Medulla oblongata (tissue), 1 donor: ENCODE measurements at regions not wholly inside any gene's neighbourhood (a gene's known extent, or its start where the extent isn't known, plus 50 kb on each side); places are given as distances from the start of the nearest gene placed in this dataset.

Source experiments
- DNase-seq: peaks from one replicate; pipeline ENCODE4 v3.0.0-alpha.2; 2015; ENCODE audit errors: extremely low spot score

DNA sequence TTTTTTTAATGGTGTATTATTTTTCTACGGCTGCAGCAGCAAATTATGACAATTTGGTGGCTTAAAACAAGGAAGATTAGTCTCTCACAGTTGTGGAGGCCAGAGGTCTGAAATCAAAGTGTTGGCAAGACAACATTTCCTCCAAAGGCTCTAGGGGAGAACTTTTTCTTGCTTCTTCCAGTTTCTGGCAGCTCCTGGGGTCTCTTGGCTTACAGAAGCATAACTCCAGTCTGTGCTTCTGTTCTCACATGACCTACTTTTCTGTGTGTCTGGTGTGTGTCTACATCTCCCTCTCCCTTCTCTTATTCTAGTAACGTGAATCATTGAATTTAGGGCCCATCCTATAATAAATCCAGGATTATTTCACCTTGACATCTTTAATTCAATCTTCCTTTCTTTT lies 551.9 kb upstream of the LUZP2 start:
- DNase-seq: no peak

DNA sequence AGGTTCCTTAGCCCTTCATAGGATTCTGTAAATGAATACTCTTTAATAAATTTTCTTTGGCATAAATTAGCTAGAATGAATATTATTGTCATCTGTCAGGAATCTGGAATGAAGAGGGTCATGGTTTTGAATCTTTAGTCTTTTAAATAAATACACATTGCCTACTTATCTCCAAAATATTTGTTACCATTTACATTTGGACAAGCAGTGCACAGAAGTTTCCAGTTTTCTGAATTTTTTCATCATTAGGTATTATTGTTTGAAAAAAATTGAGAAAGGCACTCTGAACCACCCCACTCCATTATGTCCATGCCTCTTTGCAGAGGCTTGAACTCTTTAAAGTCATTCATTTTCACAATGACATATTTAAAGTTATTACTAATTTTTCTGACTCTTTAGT lies 549.0 kb upstream of the LUZP2 start:
- no peak for DNase-seq

DNA sequence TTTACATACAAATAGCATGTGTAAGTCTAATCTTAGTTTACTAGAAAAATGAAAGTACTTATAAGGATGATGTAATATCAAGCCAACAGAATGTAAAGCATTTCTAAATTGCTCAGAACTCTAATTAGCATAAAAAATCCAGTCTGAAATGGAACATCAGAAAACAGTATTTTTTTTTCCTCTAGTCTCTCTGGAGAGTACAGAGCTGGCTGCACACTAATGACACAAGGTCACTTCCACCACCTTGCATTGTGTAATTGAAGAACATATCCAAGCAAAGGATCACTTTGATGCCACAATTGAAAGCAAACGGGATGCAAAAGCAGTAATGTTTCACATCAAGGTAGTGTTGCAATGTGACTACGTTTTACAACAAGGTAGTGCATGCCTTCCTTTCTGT lies 548.0 kb upstream of the LUZP2 start:
- DNase-seq: no peak

DNA sequence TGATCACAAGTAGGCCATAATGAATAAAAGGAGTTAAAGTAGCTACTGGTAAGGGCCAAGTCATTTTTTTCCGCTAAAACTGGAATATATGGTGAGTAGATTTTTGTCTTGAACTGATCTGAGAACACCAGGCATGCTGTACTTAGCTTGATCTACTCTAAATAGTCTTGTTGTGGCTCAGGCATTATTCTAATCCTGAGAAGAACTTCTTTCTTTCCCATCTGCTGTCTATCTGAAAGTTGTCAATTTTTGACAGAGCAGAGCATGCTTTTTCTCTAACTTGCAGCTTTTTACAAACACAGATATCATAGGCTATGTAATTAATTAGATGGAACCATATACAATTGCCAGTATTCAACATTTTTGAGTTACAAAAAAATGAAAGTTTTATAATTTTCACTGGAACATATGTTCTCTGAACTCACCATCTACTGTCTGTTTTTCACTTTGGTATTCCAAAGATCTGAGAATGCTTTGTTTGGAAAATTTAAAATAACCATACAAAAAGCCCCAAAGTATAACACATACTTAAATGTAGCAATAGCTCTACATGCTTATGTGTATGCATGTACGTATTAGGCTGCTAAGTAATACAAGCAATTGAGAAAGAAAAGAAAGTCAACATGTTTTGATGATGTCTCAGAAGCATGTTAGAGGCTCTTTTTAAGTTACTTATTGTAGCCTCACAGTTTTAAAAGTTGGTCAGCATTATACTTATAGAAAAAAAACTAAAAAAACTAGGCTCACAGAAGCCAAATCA lies 542.7 kb upstream of the LUZP2 start:
- DNase-seq: no peak

DNA sequence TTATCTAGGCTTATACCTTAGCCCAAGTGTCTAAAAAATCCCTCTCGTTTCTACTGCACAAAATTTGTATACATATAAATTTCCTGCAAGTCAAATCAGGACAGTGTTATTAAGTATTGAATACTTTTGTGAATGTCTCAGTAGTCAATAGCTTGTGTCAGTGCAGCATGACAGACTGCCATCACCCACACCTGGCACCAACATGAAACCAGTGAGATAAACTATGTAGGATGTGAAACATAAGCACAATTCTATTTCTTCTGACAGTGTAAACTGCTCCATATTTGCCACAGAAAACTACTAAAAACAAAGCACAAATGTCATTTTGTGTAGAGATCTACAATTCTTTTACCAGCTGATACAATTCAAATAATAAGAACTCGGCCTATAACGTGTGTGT lies 542.1 kb upstream of the LUZP2 start:
- no peak for DNase-seq

DNA sequence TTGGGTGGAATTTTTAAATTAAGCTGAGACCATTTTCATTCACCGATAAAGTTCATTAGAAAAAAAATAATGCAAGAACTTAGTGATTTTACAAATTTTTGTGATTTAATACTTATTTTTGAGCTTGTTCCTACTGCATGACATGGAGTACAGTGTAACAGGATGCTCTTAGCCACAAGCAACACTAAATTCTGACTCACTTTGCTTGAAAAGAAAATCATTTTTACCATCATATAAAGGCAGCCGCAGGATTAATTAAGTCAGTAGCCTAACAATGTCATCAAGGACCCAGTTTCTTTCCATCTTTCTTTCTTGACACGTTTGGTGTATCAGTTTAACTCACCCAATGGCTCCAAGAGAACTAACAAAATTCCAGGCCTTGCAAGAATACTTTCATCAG lies 540.3 kb upstream of the LUZP2 start:
- no peak for DNase-seq

DNA sequence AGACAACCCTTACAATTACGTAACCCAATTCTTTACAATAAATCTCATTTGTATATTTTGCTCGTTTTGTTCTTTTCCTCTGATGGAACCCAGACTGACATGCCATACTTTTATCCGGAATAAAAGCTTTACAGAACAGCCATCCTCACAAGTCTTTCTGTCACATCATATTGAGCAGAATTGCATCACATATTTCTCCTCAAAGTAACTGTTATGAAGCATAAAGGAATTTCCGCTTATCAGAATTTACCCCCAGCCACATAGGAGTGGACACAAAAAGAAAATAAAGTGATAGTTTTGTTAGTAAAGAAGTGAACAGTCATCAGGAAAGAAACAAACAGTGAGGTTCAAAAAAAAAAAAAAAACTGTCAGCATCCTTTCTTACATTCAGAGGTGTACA lies 539.5 kb upstream of the LUZP2 start:
- no peak for DNase-seq

DNA sequence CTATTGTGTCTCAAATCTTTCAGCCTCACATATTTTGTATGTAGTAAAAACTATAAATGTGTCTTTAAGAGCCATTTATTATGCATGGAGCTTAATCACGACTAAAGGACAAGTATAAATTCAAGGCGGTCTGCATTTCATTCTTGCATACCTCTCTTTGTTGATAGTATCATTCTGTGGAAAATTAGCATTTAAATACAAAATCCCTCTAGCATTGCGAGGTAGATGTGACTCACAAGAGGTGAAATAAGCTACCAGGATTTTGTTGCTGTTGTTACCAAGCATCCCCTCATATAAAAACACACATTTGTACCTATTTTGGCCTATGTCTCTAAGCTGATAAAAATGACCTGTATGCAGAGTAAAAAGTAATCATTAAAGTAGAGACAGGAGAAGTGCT lies 537.4 kb upstream of the LUZP2 start:
- no peak for DNase-seq

DNA sequence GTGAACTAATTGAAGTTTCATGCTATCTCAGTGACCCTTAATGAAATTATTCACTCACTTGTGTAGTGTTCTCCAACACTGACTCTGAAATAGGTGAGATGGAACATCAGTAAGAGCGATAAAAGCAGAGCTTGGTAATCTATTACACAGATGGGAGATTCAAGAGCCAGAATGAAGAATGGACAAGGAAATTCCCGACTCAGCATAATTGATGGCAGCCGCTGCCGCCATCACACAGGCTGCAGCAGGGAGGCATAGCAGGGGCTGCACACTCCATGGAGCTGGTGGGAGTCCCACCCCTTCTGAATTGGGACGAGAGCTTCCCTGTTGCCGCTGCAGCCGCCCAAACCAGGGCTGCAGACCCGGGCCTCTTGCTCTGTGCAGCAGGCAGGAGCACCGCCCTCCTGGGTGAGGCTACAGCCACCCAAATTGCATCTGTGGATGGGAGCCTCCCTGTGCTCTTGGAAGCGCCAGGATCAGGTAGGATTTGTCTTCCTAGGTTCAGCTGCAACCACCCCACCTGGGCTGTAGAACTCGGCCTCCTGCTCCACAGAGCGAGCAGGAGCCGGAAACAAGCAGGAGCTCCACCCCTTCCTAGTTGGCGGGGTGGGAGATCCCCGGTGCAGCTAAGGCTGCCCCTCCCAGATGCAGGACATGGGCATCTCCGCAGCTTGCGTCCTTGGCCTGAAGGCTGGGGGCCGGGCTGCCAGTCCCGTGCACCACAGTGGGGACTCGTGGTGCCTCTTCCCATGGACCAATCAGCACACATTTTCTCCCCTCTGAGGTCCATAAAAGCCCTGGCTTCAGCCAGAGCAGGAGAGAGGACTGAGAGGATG lies 535.1 kb upstream of the LUZP2 start:
- no peak for DNase-seq

DNA sequence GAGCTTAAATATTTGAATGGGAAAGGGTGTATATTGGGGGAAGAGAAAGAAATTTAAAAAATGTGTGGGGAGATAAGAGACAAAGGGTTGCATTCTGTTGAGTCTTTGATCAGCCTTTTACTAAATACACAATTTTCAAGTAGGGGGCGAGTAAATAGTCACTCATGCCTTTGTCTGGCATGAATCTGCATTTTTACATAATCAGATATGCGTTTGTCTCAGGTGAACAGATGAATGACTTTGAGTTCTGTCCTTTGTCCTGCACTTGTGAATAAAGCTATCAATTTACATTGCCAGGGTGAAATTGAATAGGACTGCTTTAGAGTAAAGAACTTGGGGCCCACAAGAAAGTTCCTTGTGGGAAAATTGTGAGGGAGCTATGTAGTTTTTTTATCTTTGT lies 523.6 kb upstream of the LUZP2 start:
- no peak for DNase-seq

DNA sequence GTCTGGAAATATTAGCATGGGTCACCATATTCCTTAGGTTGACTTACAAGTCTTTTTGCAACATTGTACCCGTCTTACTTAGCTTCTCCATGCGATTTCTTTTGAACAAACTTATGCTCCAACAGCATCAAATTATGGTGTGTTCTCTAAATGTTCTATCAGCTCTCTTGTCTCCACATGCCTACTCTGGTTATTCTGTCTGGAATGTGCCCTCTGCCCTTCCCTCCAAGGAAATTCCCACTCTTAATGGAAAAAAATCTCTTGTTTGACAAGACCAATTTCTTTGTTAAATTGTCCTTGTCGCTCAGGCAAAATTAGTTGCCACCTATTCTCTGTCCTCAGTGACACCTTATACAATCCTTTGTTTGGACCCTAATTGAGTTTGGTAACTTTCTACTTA lies 522.8 kb upstream of the LUZP2 start:
- DNase-seq: no peak

DNA sequence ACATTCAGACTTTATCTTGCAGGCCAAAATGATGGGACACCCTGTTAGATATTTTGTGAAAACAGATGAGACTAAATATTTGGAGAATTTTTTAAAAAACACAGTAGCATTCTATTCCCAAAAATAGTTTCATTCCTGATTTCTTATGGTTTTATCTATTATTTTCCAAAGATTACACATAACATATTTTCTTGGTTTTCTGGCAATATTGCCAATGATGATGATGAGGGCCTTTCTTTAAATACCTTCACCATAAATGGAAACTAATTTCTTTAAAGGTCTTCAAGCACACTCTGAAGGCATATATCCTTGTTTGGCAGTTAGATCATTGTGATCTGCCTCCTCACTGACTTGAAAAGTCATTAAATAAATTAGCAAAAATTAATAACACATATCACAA lies 522.3 kb upstream of the LUZP2 start:
- DNase-seq: no peak

DNA sequence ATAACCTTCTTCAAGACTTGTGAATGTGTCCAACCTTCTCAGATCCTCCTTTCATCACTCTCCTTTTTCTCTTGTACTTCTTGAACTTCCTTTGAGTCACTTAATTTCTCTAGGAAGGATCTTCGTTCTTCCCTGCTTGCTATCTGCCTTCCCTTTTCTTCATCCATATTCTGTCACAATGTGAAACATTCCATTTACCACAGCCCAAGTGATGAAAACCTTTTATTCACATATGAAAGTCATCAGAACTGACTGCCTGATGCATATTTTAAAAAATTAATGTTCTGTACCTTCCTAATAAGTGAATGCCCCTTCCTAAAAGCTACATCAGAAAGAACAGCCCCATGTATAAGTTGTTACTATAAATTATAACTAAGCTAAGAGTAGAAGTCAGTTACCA lies 520.4 kb upstream of the LUZP2 start:
- DNase-seq: no peak

DNA sequence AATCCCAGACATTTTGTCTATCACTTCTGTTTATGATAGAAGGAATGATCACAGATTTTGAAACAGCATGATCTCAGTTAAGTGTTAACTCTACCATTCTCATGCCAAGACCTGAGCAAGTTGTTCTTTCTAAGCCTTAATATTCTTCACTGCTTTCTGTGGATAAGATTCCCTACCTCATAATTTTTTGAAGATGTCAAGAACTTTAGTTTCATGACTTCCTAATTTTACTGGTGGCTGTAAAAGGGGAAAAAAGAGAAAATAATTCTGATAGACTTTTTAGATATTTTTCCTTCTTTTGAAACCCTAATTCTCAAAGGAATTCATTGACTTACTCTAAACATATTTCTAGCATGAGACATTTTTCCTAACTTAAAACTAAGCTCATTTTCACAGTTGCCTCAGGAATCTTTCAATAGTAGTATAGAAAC lies 520.0 kb upstream of the LUZP2 start:
- no peak for DNase-seq

DNA sequence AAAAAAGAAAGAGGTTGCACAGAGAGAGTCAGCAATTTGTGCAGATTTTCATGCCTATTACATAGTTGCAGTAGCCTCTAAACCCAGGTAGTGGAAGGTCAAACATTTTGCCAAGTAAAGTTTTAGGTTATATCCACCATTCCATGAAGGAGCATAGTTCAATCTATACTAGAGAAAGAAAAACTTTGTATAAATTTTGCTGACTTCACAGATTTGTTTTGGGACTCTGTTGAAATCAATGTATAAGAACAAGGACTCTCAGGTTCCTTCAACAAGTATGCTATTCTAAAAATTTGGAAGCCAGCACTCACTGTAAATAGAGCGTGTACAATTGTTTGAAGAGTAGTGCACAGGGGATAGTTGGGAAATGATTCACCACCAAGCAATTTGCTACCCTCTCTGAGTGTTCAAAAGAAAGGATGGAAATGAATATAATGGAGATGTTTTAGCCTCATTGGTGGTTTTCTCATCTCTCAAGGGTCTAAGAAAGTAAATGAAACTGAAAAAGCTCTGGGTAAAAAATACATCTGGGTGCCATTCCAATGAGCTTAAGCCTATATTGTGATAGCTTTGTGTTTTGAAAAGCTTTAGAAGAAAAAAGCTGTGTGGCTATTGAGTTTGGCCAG lies 508.4 kb upstream of the LUZP2 start:
- DNase-seq: no peak

DNA sequence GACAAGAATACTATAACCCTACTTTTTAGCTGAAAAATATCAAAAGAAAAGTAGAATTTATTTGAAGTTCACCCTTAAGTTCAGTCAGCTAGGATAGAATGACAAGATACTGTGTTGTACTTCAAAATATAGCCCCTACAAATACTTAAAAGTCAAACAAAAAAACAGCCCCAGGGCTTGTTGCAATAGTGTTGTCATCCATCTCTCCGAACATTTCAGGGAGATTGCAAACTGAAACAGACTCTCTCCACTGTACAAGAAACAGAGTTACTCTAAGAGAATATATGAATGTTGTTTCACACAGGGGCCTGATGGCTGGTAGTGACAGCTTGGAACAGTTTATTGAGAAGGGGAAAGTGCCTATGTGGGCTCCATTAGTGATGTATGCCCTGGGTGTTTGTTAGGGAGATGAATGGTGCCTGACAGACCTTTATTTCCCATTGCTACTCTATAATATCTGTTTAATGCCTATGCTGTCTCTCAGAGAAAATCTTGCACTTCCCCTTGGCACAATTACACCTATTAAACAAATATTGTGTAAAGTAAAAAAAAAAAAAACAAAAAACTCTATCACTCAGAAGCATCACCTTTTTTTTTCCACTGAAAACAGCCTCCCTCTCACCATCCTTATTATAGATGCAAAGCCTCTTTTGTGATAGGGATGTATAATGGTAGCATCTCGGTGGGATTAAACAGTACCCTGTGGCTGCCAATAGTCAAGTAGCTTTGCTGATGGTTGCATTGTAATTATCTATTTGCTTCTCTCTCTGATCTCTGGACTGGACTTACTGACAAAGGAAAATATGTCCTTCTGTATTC lies 506.3 kb upstream of the LUZP2 start:
- DNase-seq: no peak

DNA sequence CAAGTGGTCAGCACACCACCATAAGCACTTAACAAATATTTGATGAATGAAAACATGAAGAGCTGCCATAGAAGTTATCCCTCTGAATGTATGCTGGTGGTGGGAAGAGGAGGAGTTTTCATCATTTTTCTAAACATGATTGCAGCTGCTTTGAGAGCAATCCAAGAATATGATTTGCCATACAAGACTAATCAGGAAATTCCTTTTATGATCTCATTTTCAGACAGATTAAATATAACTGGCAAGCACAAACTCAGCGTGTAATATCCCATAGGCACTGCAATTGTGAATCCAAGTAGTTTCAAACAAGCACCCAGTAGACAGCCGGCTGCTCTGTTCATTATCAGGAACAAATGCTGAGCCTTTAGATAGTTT lies 505.7 kb upstream of the LUZP2 start:
- DNase-seq: no peak

DNA sequence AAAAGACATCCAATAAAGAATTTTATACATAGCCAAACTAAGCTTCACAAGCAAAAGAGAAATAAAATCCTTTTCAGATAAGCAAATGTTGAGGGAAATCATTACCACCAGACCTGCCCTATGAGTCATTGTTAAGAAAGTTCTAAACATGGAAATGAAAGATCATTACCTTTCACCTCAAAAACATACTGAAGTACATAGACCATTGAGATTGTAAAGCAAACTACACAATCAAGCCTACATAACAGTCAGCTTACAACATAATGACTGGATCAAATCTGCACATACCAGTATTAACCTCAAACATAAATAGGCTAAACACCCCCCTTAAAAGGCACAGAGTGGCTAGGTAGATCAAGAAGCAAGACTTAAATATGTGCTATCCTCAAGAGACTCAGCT lies 501.0 kb upstream of the LUZP2 start:
- no peak for DNase-seq

DNA sequence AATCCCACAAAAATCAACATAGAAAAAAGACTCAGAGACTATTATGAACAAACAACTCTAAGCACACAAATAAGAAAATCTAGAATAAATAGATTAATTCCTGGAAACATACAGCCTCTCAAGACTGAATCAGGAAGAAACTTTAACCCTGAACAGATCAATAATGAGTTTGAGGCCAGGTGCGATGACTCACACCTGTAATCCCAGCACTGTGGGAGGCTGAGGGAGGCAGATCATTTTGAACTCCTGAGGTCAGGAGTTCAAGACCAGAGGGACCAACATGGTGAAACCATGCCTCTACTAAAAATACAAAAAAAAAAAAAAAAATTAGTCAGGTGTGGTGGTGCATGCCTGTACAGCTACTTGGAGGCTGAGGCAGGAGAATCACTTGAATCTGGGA lies 499.5 kb upstream of the LUZP2 start:
- DNase-seq: no peak

DNA sequence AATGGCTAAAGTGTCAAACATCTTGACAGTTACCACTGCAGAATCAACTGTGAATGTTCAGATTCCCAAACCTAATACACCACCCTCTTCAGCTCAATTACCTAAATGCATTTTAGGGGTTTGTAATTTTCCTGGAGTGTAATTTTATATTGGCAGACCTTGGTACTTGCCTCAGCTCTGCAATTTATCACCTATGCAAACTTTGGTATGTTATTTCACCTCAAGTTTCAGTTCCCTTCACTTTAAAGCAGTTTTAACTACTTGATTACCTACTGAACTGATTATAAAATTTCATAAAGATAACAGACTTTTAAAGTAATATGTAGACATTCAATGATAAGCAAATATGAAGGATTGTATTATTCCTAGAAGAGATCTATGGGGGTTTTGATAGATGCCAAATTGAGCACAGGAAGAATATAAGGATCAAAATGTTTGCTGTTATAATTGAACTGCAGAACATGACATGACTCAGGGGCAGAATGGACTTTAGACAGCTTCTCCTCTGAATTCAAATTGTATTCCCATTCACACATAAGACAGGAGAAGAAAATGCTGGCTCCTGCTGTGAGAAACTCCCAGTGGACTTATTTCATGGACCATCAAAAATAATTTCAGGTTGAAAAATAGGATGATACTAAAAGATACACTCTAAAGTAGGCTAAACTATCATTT lies 491.5 kb upstream of the LUZP2 start:
- no peak for DNase-seq

DNA sequence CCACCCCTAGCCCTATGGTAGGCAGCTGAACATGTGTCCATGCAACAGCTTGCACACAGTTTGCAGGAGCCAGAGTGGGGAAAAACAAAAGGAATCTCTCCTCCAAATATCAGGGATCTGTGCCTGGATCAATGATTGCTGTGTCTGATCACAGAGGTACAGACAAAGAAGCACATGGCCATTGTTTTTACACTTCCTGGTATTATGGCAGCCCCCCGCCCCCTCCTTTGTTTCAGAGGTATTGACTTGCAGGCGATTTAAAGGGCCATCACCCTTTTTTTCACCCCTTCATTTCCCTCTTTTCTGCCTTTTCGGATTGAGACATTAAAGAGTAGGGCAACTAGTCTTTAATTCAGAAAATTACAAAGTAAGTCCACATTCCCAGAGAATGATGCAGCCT lies 453.0 kb upstream of the LUZP2 start:
- no peak for DNase-seq

DNA sequence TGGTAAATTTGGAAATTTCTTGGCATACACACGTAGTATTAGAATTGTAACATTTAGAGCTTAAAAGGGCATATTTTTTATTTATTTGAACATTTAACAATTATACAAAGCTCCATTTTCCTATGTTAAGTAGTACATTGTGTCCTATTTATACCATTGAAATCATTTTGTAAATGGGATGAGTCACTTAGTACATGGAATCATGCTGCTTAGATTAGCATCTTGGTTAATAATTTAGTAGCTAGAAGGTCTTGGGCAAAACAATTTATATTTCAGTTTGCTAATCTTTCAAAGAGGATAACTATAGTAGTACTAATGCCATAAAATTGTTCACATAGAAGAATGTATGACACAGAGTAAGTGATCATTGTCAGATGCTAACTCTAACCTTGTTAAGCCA lies 450.1 kb upstream of the LUZP2 start:
- no peak for DNase-seq
